T-helper 2 cell treated with Interferon-gamma antibody and Interleukin-4, amounts not matched to agents 5 μg/mL and 100 μg/mL, for 36 hours (primary cell): ENCODE measurements at regions not wholly inside any gene's neighbourhood (a gene's known extent, or its start where the extent isn't known, plus 50 kb on each side); places are given as distances from the start of the nearest gene placed in this dataset.
"Not testable (repeated sequence)": the region's sequence is repeated elsewhere in the genome, so short reads cannot be mapped to it uniquely, and the experiment has no call there.

Source experiments
- DNase-seq: peaks from one replicate; pipeline ENCODE4 v3.0.0; 2021; ENCODE audit warnings: low spot score
- H3K27ac Mint-ChIP-seq: one replicate; pipeline ENCODE4 v1.8.0; 2021; ENCODE audit warnings: mild to moderate bottlenecking, mixed read lengths
- H3K27me3 Mint-ChIP-seq: one replicate; pipeline ENCODE4 v1.8.0; 2021; ENCODE audit warnings: low read depth, mixed read lengths
- H3K36me3 Mint-ChIP-seq: one replicate; pipeline ENCODE4 v1.8.0; 2021; ENCODE audit warnings: low read depth, mixed read lengths
- H3K4me1 Mint-ChIP-seq: one replicate; pipeline ENCODE4 v1.8.0; 2021; ENCODE audit warnings: low read depth, mixed read lengths
- H3K4me3 Mint-ChIP-seq: one replicate; pipeline ENCODE4 v1.8.0; 2022; ENCODE audit warnings: mild to moderate bottlenecking, moderate library complexity, mixed read lengths
- H3K9me3 Mint-ChIP-seq: one replicate; pipeline ENCODE4 v1.8.0; 2021; ENCODE audit warnings: mixed read lengths

DNA sequence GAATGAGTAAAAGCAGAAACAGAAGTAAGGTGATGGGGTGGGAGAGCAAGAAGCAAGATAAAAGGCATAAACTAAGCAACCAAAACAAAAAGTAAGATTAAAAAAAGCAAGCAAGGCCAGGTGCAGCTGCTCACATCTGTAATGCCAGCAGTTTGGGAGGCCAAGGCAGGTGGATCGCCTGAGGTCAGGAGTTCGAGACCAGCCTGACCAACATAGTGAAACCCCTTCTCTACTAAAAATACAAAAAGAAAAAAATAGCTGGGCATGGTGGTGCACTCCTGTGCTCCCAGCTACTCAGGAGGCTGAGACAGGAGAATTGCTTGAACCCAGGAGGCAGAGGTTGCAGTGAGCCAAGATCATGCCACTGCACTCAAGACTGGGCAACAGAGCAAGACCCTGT is 90.6 kb downstream of the PPIAL4G start:
- not testable (repeated sequence) for DNase-seq, H3K9me3 Mint-ChIP-seq, H3K27me3 Mint-ChIP-seq, H3K4me3 Mint-ChIP-seq, H3K36me3 Mint-ChIP-seq
- H3K27ac Mint-ChIP-seq, result peak overlapping the region; percentile 28
- peaks cover 23% of the 10 kb centered on the region for H3K4me1 Mint-ChIP-seq

DNA sequence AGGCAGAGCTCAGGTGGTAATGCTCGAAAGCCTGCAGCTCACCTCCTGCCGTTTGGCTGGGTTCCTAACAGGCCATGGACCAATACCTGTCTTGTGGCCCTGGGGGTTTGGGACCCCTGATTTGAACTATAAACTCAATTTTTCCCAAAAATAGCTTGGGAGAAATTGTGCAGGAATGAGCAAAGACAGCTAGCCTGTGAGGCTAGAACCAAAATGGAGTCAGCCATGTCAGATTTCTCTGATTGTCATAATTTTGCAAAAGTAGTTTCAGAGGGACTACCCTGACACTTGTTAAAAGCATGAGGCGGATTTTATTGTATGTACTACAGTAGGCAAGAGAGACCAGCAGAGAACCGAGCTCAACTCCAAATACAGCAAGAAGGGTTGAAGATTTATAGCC is 91.8 kb downstream of the PPIAL4G start:
- not testable (repeated sequence) for H3K27ac Mint-ChIP-seq, H3K27me3 Mint-ChIP-seq

DNA sequence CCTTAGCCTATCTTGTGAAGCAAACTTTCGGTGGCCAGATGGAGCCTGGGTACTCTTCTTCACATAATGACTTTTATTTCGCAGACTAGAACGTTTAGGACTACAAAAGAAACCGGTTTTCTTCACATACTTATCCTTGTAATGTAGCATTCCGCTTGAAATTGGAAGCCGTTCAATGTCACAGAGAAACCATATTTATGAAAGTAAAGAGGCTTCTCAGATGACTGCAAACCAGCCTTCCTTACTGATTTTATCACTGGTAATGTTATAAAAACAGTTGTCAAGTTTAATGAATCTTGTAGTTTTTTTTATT is 94.1 kb downstream of the PPIAL4G start:
- no peak for DNase-seq
- H3K9me3 Mint-ChIP-seq, result no peaks in the 10 kb centered on the region
- peaks cover 28% of the 10 kb centered on the region for H3K4me1 Mint-ChIP-seq
- no peaks in the 10 kb centered on the region for H3K27me3 Mint-ChIP-seq
- peak overlapping the region; percentile 96 for H3K27ac Mint-ChIP-seq
- peak overlapping the region; percentile 87 for H3K4me3 Mint-ChIP-seq
- H3K36me3 Mint-ChIP-seq, result no peaks in the 10 kb centered on the region

More for the DNA sequence above, 91.8 kb downstream of the PPIAL4G start:
- not testable (repeated sequence) for H3K36me3 Mint-ChIP-seq, DNase-seq, H3K9me3 Mint-ChIP-seq, H3K4me3 Mint-ChIP-seq
- H3K4me1 Mint-ChIP-seq, result peaks cover 21% of the 10 kb centered on the region

DNA sequence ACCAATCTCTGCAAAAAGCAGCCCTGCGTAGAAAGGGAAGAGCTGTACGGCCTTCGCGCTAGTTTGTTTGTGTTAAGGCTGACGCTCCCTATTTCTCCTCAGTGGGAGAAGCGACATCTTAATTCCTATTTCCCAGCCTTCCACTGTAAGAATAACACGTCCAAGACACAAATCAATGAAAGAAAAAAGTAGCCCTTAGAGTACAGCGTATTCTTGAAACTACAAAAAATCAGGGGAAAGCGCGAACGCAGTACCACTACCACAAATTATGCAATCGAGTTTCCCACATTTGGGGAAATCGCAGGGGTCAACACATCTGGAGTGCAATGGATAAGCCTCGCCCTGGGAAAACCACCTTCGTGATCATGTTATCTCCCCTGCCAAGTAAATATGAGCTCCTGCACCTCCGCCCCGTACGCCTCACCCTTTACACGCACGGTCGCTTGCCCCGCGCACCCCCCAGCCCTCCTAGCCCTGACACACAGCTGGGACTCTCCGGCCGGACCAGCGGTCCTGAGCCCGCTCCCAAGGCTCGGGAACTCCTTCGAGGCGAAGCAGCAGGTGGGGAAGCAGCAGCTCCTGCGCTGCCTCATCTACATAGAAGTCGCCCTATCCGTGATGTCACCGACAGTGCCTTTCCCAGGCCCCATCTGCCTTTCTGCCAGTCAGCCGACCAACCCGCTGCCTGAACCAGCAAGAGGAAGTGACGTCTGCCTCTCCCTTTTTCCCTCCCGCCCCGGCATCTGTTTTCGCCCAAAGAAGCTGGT is 94.7 kb downstream of the PPIAL4G start:
- Mint-ChIP-seq H3K4me3 (peak overlapping the region; percentile 87), H3K9me3 (no peaks in the 10 kb centered on the region), H3K4me1 (peaks cover 28% of the 10 kb centered on the region), H3K27ac (peak overlapping the region; percentile 96), H3K36me3 (no peaks in the 10 kb centered on the region), H3K27me3 (no peaks in the 10 kb centered on the region)
- DNase-seq, result peak; percentile 89

DNA sequence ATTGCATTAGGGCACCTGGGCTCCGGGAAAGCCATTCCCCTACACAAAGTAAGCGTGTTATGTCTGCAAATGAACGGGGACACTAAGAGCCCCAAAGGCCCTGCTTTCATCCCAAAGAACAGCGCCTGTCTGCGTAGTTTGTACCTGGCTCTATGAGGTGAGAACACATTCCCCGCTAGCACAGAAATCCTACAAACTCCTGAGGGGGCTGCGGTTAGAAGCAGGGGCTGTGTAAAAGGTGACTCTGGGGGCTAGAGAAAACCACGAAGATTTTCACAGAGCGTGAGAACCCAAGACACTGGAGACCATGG is 95.2 kb downstream of the PPIAL4G start:
- not testable (repeated sequence) for DNase-seq, H3K9me3 Mint-ChIP-seq, H3K36me3 Mint-ChIP-seq, H3K27me3 Mint-ChIP-seq
- peak overlapping the region; percentile 96 for H3K27ac Mint-ChIP-seq
- peak overlapping the region; percentile 87 for H3K4me3 Mint-ChIP-seq
- H3K4me1 Mint-ChIP-seq, result peaks cover 28% of the 10 kb centered on the region

DNA sequence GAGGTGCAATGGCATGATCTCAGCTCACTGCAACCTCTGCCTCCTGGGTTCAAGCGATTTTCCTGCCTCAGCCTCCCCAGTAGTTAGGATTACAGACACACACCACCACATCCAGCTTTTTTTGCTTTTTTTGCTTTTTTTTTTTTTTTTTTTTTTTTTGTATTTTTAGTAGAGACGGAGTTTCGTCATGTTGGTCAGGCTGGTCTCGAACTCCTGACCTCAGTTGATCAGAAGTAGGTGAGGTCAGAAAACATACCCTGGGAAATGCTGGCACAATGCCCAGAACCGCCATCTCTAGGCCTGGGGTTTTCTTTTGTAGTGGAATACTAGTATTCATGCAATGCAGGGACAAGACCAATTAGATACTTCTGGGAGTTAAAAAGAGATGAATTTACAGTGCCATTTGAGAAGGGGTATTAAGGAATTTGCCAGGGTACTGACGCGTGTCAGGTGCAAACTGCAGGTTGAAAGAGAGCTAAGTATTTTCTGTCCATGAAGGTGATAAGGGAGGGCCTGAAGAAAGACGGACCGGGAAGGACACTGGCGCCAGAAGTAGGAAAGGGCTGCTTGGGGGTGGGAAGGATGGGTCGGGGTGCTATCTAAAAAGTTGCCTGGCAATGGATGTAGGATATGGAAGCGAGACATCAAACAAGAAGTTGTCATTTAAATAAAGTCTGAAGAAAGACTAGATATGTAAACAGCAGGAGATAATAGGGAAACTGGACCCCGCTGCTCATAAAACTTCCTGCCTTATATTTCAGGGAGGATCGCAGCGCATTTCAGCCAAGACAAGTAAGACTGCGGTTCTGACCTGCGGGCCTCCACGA is 95.8 kb downstream of the PPIAL4G start:
- peak overlapping the region; percentile 87 for H3K4me3 Mint-ChIP-seq
- peak overlapping the region; percentile 2 for H3K27ac Mint-ChIP-seq
- not testable (repeated sequence) for H3K27me3 Mint-ChIP-seq, H3K36me3 Mint-ChIP-seq, DNase-seq, H3K9me3 Mint-ChIP-seq
- H3K4me1 Mint-ChIP-seq, result peaks cover 27% of the 10 kb centered on the region

DNA sequence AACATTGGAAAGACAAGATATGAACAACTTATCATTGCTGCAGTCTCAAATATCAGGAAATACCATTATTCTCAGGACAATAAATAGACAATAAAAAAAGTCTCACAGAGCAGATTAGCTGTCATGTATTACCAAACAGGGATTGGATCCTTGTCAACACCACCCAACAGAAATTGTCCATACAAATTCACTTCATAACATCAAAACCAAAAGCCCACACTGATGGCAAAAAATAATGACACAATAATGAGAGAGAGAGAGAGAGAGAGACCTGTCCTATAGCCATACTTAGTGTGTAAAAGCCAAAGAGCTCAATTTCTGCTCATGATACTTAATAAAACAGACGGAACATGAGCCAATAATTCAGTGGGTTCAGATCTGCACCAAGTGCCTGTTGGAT is 96.5 kb downstream of the PPIAL4G start:
- peak overlapping the region; percentile 43 for H3K27ac Mint-ChIP-seq
- no peak overlapping the region for H3K4me3 Mint-ChIP-seq
- no peaks in the 10 kb centered on the region for H3K36me3 Mint-ChIP-seq
- H3K27me3 Mint-ChIP-seq, result no peaks in the 10 kb centered on the region
- DNase-seq, result no peak
- peaks cover 24% of the 10 kb centered on the region for H3K4me1 Mint-ChIP-seq
- no peaks in the 10 kb centered on the region for H3K9me3 Mint-ChIP-seq

DNA sequence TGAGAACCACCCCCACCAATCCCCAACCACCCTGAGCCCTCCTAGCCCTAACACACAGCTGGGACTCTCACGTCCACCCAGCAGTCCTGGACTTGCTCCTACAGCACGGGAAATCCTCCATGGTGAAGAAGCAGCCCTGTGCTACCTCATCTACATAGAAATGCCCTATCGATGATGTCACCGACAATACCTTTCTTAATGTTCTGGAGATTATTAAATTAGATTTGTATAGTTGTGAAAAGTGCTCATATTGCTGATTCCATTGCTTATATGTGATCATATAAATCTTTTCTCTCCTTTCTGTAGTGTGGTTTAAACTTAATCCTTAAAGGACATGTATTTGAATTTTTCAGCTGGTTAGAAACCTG is 97.1 kb downstream of the PPIAL4G start:
- H3K36me3 Mint-ChIP-seq, H3K9me3 Mint-ChIP-seq, DNase-seq, H3K27ac Mint-ChIP-seq, H3K4me3 Mint-ChIP-seq, H3K27me3 Mint-ChIP-seq: not testable (repeated sequence)
- H3K4me1 Mint-ChIP-seq, result peaks cover 24% of the 10 kb centered on the region

DNA sequence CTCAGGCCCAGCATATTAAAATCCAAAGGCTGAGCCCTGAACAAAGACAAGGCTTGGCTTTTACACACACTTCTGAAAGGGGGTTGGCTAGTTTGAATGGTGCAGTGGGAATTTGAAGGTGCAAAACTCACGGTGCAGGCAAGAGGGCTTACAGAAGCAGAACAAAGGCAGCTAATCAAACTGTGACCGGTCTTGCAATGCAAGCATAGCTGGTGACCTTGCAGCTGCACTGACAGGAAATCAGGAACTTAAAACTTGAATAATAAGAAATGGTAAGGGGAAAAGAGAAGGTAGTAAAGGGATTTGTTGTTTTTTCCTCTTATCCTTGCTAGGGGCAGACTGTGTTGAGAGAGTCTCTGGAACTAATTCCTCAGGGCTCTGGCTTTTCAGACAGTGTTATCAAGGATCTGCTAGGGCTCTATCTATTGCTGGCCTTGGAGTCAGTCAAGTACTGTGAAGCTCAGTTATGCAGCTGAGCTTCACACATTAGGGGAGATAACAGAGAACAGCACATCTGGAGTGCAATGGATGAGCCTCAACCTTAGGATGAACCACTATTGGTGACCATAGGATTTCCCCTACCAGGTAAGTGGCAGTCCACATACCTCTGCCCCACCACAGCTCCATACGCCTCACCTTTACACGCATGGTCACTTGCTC is 97.6 kb downstream of the PPIAL4G start:
- H3K36me3 Mint-ChIP-seq, result no peaks in the 10 kb centered on the region
- DNase-seq, result no peak
- H3K27me3 Mint-ChIP-seq, result no peaks in the 10 kb centered on the region
- peaks cover 24% of the 10 kb centered on the region for H3K4me1 Mint-ChIP-seq
- H3K27ac Mint-ChIP-seq, result peak overlapping the region; percentile 22
- H3K4me3 Mint-ChIP-seq, result no peak overlapping the region
- no peaks in the 10 kb centered on the region for H3K9me3 Mint-ChIP-seq

DNA sequence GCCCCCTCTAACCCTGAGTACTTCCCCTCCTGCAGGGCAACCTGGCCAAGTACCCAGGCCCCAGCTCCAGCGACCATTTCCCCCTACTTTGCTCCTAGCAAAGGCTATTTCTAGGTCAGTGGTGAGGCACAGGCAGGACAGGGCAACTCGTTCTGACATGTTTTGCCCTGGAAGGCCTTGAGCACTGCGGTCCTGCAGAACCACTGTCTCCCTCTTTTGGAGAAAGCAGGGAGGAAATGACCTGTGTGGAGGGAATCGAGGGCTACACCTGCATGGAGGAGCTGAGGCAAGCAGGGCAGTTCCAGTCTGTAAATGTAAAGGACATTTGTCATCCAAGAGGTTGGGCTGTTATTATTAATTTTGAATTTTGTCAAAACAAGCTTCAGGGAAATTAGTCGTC is 99.1 kb downstream of the PPIAL4G start:
- DNase-seq, result no peak
- no peaks in the 10 kb centered on the region for H3K36me3 Mint-ChIP-seq
- no peaks in the 10 kb centered on the region for H3K9me3 Mint-ChIP-seq
- peaks cover 21% of the 10 kb centered on the region for H3K4me1 Mint-ChIP-seq
- H3K27ac Mint-ChIP-seq, result no peak overlapping the region
- H3K27me3 Mint-ChIP-seq, result no peaks in the 10 kb centered on the region
- no peak overlapping the region for H3K4me3 Mint-ChIP-seq

DNA sequence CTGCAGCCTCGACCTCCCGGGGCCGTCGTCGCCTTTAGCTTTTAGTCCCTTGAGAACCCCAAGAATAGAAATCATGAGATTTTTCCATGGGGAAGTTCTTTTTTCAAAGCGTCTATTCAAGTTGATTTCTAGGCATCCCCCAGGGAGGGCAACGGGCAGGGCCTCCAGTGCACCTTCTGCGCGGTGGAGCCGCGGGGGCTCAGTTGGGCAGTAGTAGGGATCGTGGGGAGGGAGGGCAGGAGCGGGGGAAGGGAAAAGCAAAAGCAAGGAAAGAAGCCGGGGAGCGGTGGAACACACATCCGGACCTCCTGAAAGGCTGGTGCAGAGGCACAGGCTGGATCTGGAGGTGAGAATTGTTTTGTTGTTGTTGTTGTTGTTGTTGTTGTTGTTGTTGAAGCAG is 103.4 kb downstream of the PPIAL4G start:
- Mint-ChIP-seq H3K27me3 (no peaks in the 10 kb centered on the region), H3K4me1 (peaks cover 3% of the 10 kb centered on the region), H3K36me3 (no peaks in the 10 kb centered on the region), H3K27ac (no peak overlapping the region), H3K4me3 (no peak overlapping the region), H3K9me3 (no peaks in the 10 kb centered on the region)
- no peak for DNase-seq

DNA sequence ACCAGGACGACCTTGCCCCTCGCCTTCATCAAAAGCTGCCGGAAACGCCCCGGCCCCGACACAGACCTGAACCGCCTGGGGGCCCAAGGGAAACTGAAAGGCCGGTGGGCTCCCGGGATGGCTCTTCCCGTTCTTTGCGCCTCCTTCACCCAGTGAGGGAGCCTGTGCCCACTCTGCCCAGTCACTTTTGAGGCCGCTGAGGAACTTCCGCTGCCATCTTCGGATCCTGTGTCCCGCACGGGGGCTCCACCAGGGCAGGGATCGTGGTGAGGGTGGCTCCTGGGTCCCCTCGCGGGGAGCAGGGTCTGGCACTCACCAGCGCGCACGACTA is 104.0 kb downstream of the PPIAL4G start:
- no peak for DNase-seq
- no peaks in the 10 kb centered on the region for H3K27me3 Mint-ChIP-seq
- H3K36me3 Mint-ChIP-seq, result no peaks in the 10 kb centered on the region
- H3K27ac Mint-ChIP-seq, result no peak overlapping the region
- H3K4me1 Mint-ChIP-seq, result peaks cover 3% of the 10 kb centered on the region
- H3K4me3 Mint-ChIP-seq, result no peak overlapping the region
- no peaks in the 10 kb centered on the region for H3K9me3 Mint-ChIP-seq

DNA sequence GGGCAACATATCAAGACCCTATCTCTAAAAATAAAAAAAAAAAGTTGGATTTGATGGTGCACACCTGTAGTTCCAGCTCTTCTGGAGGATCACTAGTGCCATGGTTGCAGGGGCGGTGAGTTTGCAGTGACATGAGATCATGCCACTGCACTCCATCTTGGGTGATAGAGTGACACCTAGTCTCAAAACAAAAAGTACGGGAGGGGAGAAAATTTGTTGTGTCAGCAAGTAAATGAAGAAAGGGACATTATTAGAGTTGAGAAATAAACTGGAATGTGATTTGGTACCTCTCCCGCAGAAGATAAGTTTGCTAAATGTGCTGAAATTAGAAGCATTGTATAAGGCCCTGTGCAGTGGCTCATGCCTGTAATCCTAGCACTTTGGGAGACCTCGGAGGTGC is 105.1 kb downstream of the PPIAL4G start:
- not testable (repeated sequence) for H3K27me3 Mint-ChIP-seq, H3K27ac Mint-ChIP-seq, H3K4me1 Mint-ChIP-seq, H3K9me3 Mint-ChIP-seq, DNase-seq, H3K36me3 Mint-ChIP-seq, H3K4me3 Mint-ChIP-seq

DNA sequence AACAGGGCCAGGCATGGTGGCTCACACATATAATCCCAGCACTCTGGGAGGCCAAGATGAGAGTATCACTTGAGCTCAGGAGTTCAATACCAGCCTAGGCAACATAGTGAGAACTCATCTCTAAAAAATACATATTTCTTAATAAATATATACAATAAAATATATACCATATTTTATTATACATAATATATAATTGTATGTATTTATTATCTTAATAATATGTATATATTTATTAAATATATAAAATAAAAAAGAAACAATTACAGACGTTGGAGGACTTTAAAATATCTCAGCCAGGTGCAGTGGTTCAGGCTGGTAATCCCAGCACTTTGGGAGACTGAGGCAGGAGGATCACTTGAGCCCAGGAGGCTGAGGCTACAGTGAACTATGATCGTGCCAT is 106.1 kb downstream of the PPIAL4G start:
- H3K9me3 Mint-ChIP-seq, DNase-seq, H3K27me3 Mint-ChIP-seq, H3K4me3 Mint-ChIP-seq, H3K27ac Mint-ChIP-seq, H3K36me3 Mint-ChIP-seq: not testable (repeated sequence)
- H3K4me1 Mint-ChIP-seq, result peaks cover 16% of the 10 kb centered on the region
